Hepatic stellate cell (primary cell): ENCODE measurements at regions not wholly inside any gene's neighbourhood (a gene's known extent, or its start where the extent isn't known, plus 50 kb on each side); places are given as distances from the start of the nearest gene placed in this dataset.

Experiments
- DNase-seq: peaks from one replicate; pipeline ENCODE4 v3.0.0; 2011; ENCODE audit warnings: low spot score

GRCh38 chr4:10981576-10981975 lies 297.0 kb upstream of the CLNK start:
- DNase-seq: no peak

- DNase-seq: no peak
These were observed 296.5 kb upstream of the CLNK start for GRCh38 chr4:10981096-10981495.

GRCh38 chr4:10979032-10979431 lies 294.5 kb upstream of the CLNK start:
- no peak for DNase-seq

- DNase-seq: no peak
These were observed 293.0 kb upstream of the CLNK start for GRCh38 chr4:10977534-10977933.

- DNase-seq: no peak
These were observed 289.8 kb upstream of the CLNK start for GRCh38 chr4:10974371-10974770.

GRCh38 chr4:10973686-10974085 lies 289.1 kb upstream of the CLNK start:
- no peak for DNase-seq

- DNase-seq: no peak
These were observed 287.3 kb upstream of the CLNK start for GRCh38 chr4:10971800-10972401.

- no peak for DNase-seq
These were observed 280.6 kb upstream of the CLNK start for GRCh38 chr4:10965196-10965595.

- no peak for DNase-seq
These were observed 279.6 kb upstream of the CLNK start for GRCh38 chr4:10963958-10964703.

- DNase-seq: no peak
These were observed 278.7 kb upstream of the CLNK start for GRCh38 chr4:10963241-10963640.

- no peak for DNase-seq
These were observed 277.7 kb upstream of the CLNK start for GRCh38 chr4:10962246-10962645.

GRCh38 chr4:10960389-10960788 lies 275.8 kb upstream of the CLNK start:
- DNase-seq: no peak

GRCh38 chr4:10959586-10959985 lies 275.0 kb upstream of the CLNK start:
- no peak for DNase-seq

- DNase-seq: no peak
These were observed 273.8 kb upstream of the CLNK start for GRCh38 chr4:10958226-10958856.

- no peak for DNase-seq
These were observed 266.7 kb upstream of the CLNK start for GRCh38 chr4:10951306-10951705.

GRCh38 chr4:10949039-10949733 lies 264.6 kb upstream of the CLNK start:
- DNase-seq: no peak

GRCh38 chr4:10947898-10948297 lies 263.3 kb upstream of the CLNK start:
- no peak for DNase-seq

GRCh38 chr4:10944321-10944720 lies 259.8 kb upstream of the CLNK start:
- no peak for DNase-seq

GRCh38 chr4:10942156-10942555 lies 257.6 kb upstream of the CLNK start:
- no peak for DNase-seq

- no peak for DNase-seq
These were observed 245.2 kb upstream of the CLNK start for GRCh38 chr4:10929818-10930217.

GRCh38 chr4:10925996-10926395 lies 241.4 kb upstream of the CLNK start:
- DNase-seq: no peak

GRCh38 chr4:10924274-10924673 lies 239.7 kb upstream of the CLNK start:
- no peak for DNase-seq

- no peak for DNase-seq
These were observed 233.0 kb upstream of the CLNK start for GRCh38 chr4:10917566-10917965.
